ENCODE measurements at regions not wholly inside any gene's neighbourhood (a gene's known extent, or its start where the extent isn't known, plus 50 kb on each side); places are given as distances from the start of the nearest gene placed in this dataset.
A peak's percentile ranks its signal among the peaks of the same experiment; 100 is the strongest.

- intact Hi-C loops (cut with DNase I; ENCODE audit: low total_unique reads) (loop anchor here (5.0 kb wide), 1 partner anchor 1028 kb away; no protein-coding TSS in a partner anchor), in situ Hi-C loops (cut with MboI; ENCODE audit: low sequenced_read_pairs in 4 of 4) (no loop called here)
- TF ChIP-seq CTCF (IDR thresholded peaks at IDR 0.05 in 4 of 5, conservative IDR thresholded peaks at IDR 0.05 in 1 of 5) (no peak), POLR2A (IDR thresholded peaks at IDR 0.05) (no peak)
- no peak overlapping the region for H3K27ac ChIP-seq
- ATAC-seq, result no peak
- no peaks in the 10 kb centered on the region for H3K4me1 ChIP-seq
- no peak for DNase-seq
- H3K9me3 ChIP-seq, result no peaks in the 10 kb centered on the region
- H3K27me3 ChIP-seq, result peaks cover 0 to 3% (median 0%) of the 10 kb centered on the region in 3 donors
- no peaks in the 10 kb centered on the region for H3K36me3 ChIP-seq
- no peak overlapping the region for H3K4me3 ChIP-seq
Observed at GRCh38 chr5:158079097-158079496, 220.2 kb upstream of the CLINT1 start.

- in situ Hi-C loops (cut with MboI; ENCODE audit: low sequenced_read_pairs in 4 of 4) (loop anchor here in 3 of 4 donors (25.0 kb wide), 2 partner anchors 1037 to 1062 kb away; no protein-coding TSS in a partner anchor), intact Hi-C loops (cut with DNase I; ENCODE audit: low total_unique reads) (loop anchor here (2.0 to 5.0 kb wide), 2 partner anchors 1032 to 1058 kb away; no protein-coding TSS in a partner anchor)
- H3K4me1 ChIP-seq, result no peaks in the 10 kb centered on the region
- peaks cover 0 to 3% (median 0%) of the 10 kb centered on the region in 3 donors for H3K27me3 ChIP-seq
- H3K9me3 ChIP-seq, result no peaks in the 10 kb centered on the region
- ATAC-seq (peak; percentile 19 to 62), DNase-seq (peak; percentile 6 to 29)
- H3K4me3 ChIP-seq, result peak overlapping the region in 3 of 4 donors; percentile 15 to 31 (median 21)
- TF ChIP-seq CTCF (IDR thresholded peaks at IDR 0.05 in 4 of 5, conservative IDR thresholded peaks at IDR 0.05 in 1 of 5) (peak in 4 of 5 experiments; percentile 39 to 70 (median 60)), POLR2A (IDR thresholded peaks at IDR 0.05) (no peak)
- no peaks in the 10 kb centered on the region for H3K36me3 ChIP-seq
- H3K27ac ChIP-seq, result peak overlapping the region in 2 of 4 donors; percentile 9 to 21
Observed at GRCh38 chr5:158074992-158075769, 216.2 kb upstream of the CLINT1 start.

- Histone ChIP-seq H3K36me3 (no peaks in the 10 kb centered on the region), H3K27me3 (peaks cover 0 to 3% (median 0%) of the 10 kb centered on the region in 3 donors), H3K9me3 (no peaks in the 10 kb centered on the region), H3K4me1 (no peaks in the 10 kb centered on the region), H3K4me3 (no peak overlapping the region), H3K27ac (no peak overlapping the region)
- no peak for DNase-seq
- ATAC-seq, result no peak
- intact Hi-C loops (cut with DNase I; ENCODE audit: low total_unique reads) (loop anchor here (2.0 kb wide), 1 partner anchor 1058 kb away; no protein-coding TSS in a partner anchor), in situ Hi-C loops (cut with MboI; ENCODE audit: low sequenced_read_pairs in 4 of 4) (loop anchor here in 3 of 4 donors (25.0 kb wide), 2 partner anchors 1038 to 1063 kb away; no protein-coding TSS in a partner anchor)
- TF ChIP-seq POLR2A (IDR thresholded peaks at IDR 0.05) (no peak), CTCF (IDR thresholded peaks at IDR 0.05 in 4 of 5, conservative IDR thresholded peaks at IDR 0.05 in 1 of 5) (no peak)
Observed at GRCh38 chr5:158074597-158074991, 215.6 kb upstream of the CLINT1 start.

- Histone ChIP-seq H3K4me3 (no peak overlapping the region), H3K4me1 (no peaks in the 10 kb centered on the region), H3K27ac (no peak overlapping the region), H3K36me3 (no peaks in the 10 kb centered on the region), H3K27me3 (no peaks in the 10 kb centered on the region), H3K9me3 (no peaks in the 10 kb centered on the region)
- TF ChIP-seq POLR2A (IDR thresholded peaks at IDR 0.05) (no peak), CTCF (IDR thresholded peaks at IDR 0.05 in 4 of 5, conservative IDR thresholded peaks at IDR 0.05 in 1 of 5) (no peak)
- in situ Hi-C loops (cut with MboI; ENCODE audit: low sequenced_read_pairs in 4 of 4), result loop anchor here in 3 of 4 donors (25.0 kb wide), 2 partner anchors 1041 to 1066 kb away; no protein-coding TSS in a partner anchor
- DNase-seq (peak in 1 of 2 donors; percentile 16), ATAC-seq (no peak)
- intact Hi-C loops (cut with DNase I; ENCODE audit: low total_unique reads), result no loop called here
Observed at GRCh38 chr5:158070859-158071258, 211.9 kb upstream of the CLINT1 start.

Measured in gastrocnemius medialis (tissue), 4 donors.